Epithelial cell of esophagus (primary cell): ENCODE measurements at regions not wholly inside any gene's neighbourhood (a gene's known extent, or its start where the extent isn't known, plus 50 kb on each side); places are given as distances from the start of the nearest gene placed in this dataset.
A peak's percentile ranks its signal among the peaks of the same experiment; 100 is the strongest.
"Not testable (repeated sequence)": the region's sequence is repeated elsewhere in the genome, so short reads cannot be mapped to it uniquely, and the experiment has no call there.

Experiments
- DNase-seq: peaks from one replicate; pipeline ENCODE4 v3.0.0; 2010; ENCODE audit warnings: low read depth
- H3K4me3 ChIP-seq: 2 replicates; pipeline ENCODE4 v1.5.1; 2011; ENCODE audit warnings: mild to moderate bottlenecking, low read length, control low read depth
- TF ChIP-seq, protein P1 (sequence below): IDR thresholded peaks from 2 replicates; pipeline ENCODE4 v1.5.1; 2011; ENCODE audit warnings: low read depth, mild to moderate bottlenecking, low read length, control low read depth, inconsistent platforms; ENCODE audit not compliant: insufficient read depth; ENCODE audit errors: missing control alignments

DNA sequence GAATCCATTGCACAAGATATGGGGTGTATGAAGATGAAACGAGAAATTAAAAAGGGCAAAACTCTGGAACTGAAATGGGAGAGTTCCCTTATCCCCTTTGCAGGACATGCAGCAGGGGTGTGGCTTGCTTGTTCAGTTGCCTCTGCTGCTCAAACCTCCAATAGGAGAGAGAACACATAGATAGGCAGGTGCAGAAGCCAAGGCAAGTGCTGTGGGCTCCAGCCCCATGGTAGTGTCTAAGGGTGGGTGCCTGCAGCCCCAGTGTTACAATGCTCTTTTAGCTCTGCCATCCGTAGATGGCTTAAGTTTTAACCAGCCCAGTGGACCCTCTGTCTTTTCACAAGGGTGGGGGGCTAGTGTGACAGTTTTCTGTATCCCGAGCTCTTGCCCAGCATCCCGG is 69.7 kb downstream of the CMAS start:
- H3K4me3 ChIP-seq: no peak overlapping the region
- DNase-seq: no peak
- TF ChIP-seq, protein P1, sequence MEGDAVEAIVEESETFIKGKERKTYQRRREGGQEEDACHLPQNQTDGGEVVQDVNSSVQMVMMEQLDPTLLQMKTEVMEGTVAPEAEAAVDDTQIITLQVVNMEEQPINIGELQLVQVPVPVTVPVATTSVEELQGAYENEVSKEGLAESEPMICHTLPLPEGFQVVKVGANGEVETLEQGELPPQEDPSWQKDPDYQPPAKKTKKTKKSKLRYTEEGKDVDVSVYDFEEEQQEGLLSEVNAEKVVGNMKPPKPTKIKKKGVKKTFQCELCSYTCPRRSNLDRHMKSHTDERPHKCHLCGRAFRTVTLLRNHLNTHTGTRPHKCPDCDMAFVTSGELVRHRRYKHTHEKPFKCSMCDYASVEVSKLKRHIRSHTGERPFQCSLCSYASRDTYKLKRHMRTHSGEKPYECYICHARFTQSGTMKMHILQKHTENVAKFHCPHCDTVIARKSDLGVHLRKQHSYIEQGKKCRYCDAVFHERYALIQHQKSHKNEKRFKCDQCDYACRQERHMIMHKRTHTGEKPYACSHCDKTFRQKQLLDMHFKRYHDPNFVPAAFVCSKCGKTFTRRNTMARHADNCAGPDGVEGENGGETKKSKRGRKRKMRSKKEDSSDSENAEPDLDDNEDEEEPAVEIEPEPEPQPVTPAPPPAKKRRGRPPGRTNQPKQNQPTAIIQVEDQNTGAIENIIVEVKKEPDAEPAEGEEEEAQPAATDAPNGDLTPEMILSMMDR: no peak

DNA sequence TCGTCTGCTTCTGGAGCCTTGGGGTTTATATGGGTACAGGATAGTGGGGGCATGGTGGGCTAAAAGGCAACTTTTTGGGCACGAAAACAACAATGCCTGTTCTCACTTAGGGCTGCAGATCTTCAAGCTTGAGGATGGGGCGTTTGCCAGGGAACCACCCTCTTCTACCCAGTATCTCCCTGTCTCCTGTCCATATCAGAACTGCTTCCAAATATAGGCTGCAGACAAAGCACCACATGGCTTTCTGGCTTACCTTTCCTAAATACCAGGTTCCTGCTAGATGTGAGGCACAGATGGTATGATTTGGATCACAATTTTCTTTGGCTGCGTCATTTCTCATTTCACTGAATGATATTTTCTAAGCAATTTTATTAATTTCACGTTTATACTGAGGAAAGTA is 70.4 kb downstream of the CMAS start:
- no peak for DNase-seq
- TF ChIP-seq, protein P1: no peak
- H3K4me3 ChIP-seq: no peak overlapping the region

DNA sequence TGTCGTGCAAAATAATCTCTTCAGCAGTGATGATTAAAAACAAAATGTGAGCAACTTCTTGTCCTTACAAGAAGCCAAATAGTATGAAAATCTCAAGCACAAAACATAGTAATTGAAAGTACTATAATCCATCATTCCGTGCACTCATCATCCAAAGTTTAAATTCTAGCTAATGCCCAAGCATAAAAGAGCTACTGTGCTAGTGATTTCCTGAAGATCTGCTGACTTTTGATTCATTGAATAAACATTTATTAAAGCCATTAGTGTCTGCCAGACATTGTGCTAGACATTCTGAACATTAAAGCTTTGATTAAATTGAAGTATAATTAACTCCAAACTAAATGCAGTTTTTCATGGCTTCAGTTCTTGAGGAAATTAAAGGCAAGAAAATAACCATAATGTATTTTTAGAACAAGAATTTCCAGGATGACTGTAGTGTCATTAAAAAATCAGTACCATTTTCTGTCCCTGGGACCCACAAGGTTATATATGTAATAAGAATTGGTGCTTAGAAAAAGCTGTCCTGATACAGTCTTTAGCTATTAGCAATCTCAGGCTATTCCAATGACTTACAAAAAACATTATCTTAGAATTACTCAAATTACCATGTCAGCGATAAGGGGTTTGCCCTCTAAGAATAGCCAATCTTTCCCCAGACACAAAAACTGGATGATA is 71.7 kb downstream of the CMAS start:
- TF ChIP-seq, protein P1: no peak
- H3K4me3 ChIP-seq: no peak overlapping the region
- DNase-seq: no peak

DNA sequence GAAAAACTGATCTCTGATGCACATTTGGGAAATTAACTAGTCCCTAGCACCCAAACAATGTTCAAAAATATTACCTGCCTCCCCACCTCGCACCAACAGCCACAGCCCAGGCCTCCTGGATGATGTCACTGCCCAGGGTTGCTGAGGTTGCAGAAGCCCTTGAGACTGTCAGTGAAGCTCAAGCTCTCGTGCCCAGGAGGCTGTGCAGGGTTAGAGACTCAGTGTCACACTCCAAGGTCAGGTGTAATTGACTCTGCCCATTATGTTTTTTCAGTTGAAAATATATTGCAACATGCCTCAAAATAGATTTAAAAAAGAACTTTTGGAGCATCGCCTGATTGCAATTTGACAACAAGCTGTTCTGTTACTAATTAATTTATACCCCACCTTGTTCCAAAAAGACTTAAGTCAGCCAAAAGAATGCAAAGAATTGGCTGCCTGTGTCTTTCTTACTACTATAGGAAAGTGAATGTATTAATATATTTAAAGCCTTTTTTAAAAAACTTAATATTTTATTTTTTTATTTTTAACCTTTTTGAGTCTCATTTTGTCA is 72.3 kb downstream of the CMAS start:
- TF ChIP-seq, protein P1: no peak
- H3K4me3 ChIP-seq: no peak overlapping the region
- DNase-seq: no peak

DNA sequence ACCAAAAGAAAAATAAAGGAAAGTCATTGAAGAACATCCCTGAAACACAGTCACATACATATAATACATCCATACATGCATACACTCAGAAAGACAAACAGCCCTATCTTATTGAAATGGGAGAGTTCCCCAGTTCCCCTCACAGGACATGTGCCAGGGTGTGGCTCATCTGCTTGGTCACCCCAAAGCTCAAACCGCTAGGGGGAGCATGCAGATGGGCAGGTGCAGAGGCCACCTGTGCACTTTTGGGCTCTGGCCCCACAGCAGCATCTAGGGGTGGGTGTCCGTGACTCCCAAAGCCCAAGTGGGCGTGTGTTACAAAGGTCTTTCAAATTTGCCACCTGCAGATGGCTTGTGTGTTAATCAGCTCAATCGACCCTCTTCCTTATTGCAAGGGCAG is 75.2 kb downstream of the CMAS start:
- DNase-seq: peak; percentile 16
- H3K4me3 ChIP-seq: no peak overlapping the region
- TF ChIP-seq, protein P1: peak; percentile 41

DNA sequence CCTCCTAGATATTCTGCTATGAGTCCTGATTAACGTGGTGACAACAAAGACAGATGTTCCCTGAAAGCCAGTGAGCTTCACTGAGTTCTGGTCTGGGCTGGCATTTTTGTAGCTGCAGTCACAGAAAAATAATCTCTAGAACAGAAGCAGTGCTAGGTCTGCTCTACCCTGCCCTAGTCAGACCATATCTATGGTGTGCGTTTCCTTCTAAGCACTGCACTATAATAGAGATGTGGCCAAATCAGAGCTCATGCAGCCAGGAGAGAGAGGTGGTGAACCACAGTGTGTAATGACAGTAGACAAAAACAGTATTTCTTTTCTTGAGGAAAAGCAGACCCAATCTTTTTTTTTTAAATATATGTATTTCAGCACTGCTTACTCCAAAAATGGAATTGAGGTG is 76.3 kb downstream of the CMAS start:
- TF ChIP-seq, protein P1: no peak
- no peak for DNase-seq
- H3K4me3 ChIP-seq: no peak overlapping the region

DNA sequence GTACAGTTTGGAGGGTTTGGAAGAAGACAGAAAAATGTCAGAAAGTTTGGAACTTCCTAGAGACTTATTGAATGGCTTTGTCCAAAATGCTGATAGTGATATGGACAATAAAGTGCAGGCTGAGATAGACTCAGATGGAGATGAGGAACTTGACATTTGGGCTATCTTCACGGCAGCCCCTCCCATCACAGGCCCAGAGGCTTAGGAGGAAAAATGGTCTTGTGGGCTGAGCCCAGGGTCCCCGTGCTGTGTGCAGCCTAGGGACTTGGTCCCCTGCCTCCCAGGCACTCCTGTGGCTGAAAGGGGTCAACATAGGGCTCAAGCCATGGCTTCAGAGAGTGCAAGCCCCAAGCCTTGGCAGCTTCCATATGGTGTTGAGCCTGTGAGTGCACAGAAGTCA is 79.0 kb downstream of the CMAS start:
- H3K4me3 ChIP-seq: no peak overlapping the region
- DNase-seq: no peak
- TF ChIP-seq, protein P1: no peak

DNA sequence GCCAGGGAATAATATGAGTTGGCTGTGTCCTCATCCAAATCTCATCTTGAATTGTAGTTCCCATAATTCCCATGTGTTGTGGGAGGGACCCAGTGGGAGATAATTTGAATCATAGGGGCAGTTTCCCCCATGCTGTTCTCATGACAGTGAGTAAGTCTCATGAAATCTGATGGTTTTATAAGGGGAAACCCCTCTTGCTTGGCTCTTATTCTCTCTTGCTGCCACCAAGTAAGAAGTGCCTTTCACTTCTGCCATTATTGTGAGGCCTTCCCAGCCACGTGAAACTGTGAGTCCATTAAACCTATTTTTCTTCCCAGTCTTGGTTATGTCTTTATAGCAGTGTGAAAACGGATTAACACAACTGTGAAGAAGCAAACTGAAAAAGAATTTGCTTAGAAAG is 80.1 kb downstream of the CMAS start:
- not testable (repeated sequence) for DNase-seq, H3K4me3 ChIP-seq
